Calu3 (cell line): ENCODE measurements at regions not wholly inside any gene's neighbourhood (a gene's known extent, or its start where the extent isn't known, plus 50 kb on each side); places are given as distances from the start of the nearest gene placed in this dataset.

Source experiments
- BruUV-seq: library from RNA; stranded (reverse); fragments of 400-500 nt; replicated peaks from 2 replicates; lab custom pipeline; 2021; lab: Mats Ljungman, UMichigan
- CTCF ChIA-PET: fragments of 300-600 bp; sonication (Branson Sonifier 250); formaldehyde crosslinking; loops from one replicate; lab custom pipeline; 2022; ENCODE audit warnings: antibody characterized with exemption; lab: Charles Lee
- DNase-seq: peaks from one replicate; pipeline ENCODE4 v3.0.0; 2022
- H3K27ac Mint-ChIP-seq: one replicate; pipeline ENCODE4 v1.8.0; 2022; ENCODE audit warnings: mixed read lengths; ENCODE audit not compliant: unreplicated experiment
- H3K27me3 Mint-ChIP-seq: one replicate; pipeline ENCODE4 v1.8.0; 2022; ENCODE audit warnings: mixed read lengths; ENCODE audit not compliant: unreplicated experiment
- H3K36me3 Mint-ChIP-seq: one replicate; pipeline ENCODE4 v1.8.0; 2022; ENCODE audit warnings: mild to moderate bottlenecking, moderate library complexity, mixed read lengths; ENCODE audit not compliant: insufficient read depth, unreplicated experiment
- H3K4me1 Mint-ChIP-seq: one replicate; pipeline ENCODE4 v1.8.0; 2022; ENCODE audit warnings: mild to moderate bottlenecking, low read depth, mixed read lengths; ENCODE audit not compliant: unreplicated experiment
- H3K4me3 Mint-ChIP-seq: one replicate; pipeline ENCODE4 v1.8.0; 2022; ENCODE audit warnings: mild to moderate bottlenecking, low read depth, moderate library complexity, mixed read lengths; ENCODE audit not compliant: unreplicated experiment
- H3K9me3 Mint-ChIP-seq: one replicate; pipeline ENCODE4 v1.8.0; 2022; ENCODE audit warnings: low read depth, mixed read lengths; ENCODE audit not compliant: unreplicated experiment
- CTCF ChIP-seq: fragments of 200-600 bp; IDR thresholded peaks from one replicate; pipeline ENCODE4 v1.8.0; 2022; ENCODE audit warnings: antibody characterized with exemption; ENCODE audit not compliant: unreplicated experiment
- intact Hi-C: fragments of 100-400 bp; cut with micrococcal nuclease; formaldehyde crosslinking; loops from one replicate; pipeline ENCODE4 v1.10.0; 2022; ENCODE audit not compliant: unreplicated experiment

GRCh38 chr22:42330170-42330569, 59.7 kb upstream of the TCF20 start:
- CTCF ChIA-PET: interaction anchor here (0.6 kb wide), 1 partner anchor 434 kb away, joined by 3 read pairs; no protein-coding TSS in a partner anchor
- TF ChIP-seq CTCF: no peak
- no peak for DNase-seq
- Mint-ChIP-seq H3K4me1 (no peaks in the 10 kb centered on the region), H3K27ac (no peak overlapping the region), H3K9me3 (no peaks in the 10 kb centered on the region), H3K4me3 (no peak overlapping the region), H3K36me3 (no peaks in the 10 kb centered on the region), H3K27me3 (peaks cover 55% of the 10 kb centered on the region)
- no TSS peak for BruUV-seq
- intact Hi-C loops: no loop called here

GRCh38 chr22:42329504-42329903, 59.1 kb upstream of the TCF20 start:
- TF ChIP-seq CTCF: no peak
- H3K27me3 Mint-ChIP-seq: peaks cover 49% of the 10 kb centered on the region
- H3K36me3 Mint-ChIP-seq: no peaks in the 10 kb centered on the region
- no peaks in the 10 kb centered on the region for H3K9me3 Mint-ChIP-seq
- H3K4me3 Mint-ChIP-seq: no peak overlapping the region
- CTCF ChIA-PET: no interaction called here
- intact Hi-C loops: no loop called here
- DNase-seq: no peak
- no TSS peak for BruUV-seq
- H3K4me1 Mint-ChIP-seq: no peaks in the 10 kb centered on the region
- H3K27ac Mint-ChIP-seq: no peak overlapping the region

GRCh38 chr22:42328784-42329145, 58.3 kb upstream of the TCF20 start:
- BruUV-seq: no TSS peak
- no peak for TF ChIP-seq CTCF
- Mint-ChIP-seq H3K27ac (no peak overlapping the region), H3K36me3 (no peaks in the 10 kb centered on the region), H3K9me3 (no peaks in the 10 kb centered on the region), H3K27me3 (peaks cover 49% of the 10 kb centered on the region), H3K4me3 (no peak overlapping the region), H3K4me1 (no peaks in the 10 kb centered on the region)
- no peak for DNase-seq
- intact Hi-C loops: no loop called here
- CTCF ChIA-PET: no interaction called here

- no TSS peak for BruUV-seq
- H3K4me1 Mint-ChIP-seq: no peaks in the 10 kb centered on the region
- H3K36me3 Mint-ChIP-seq: no peaks in the 10 kb centered on the region
- peaks cover 49% of the 10 kb centered on the region for H3K27me3 Mint-ChIP-seq
- intact Hi-C loops: no loop called here
- no peak overlapping the region for H3K27ac Mint-ChIP-seq
- no peak overlapping the region for H3K4me3 Mint-ChIP-seq
- no peak for TF ChIP-seq CTCF
- DNase-seq: no peak
- CTCF ChIA-PET: no interaction called here
- H3K9me3 Mint-ChIP-seq: no peaks in the 10 kb centered on the region
Observed at GRCh38 chr22:42328130-42328783, 57.8 kb upstream of the TCF20 start.
